ENCODE measurements at regions not wholly inside any gene's neighbourhood (a gene's known extent, or its start where the extent isn't known, plus 50 kb on each side); places are given as distances from the start of the nearest gene placed in this dataset.

DNA sequence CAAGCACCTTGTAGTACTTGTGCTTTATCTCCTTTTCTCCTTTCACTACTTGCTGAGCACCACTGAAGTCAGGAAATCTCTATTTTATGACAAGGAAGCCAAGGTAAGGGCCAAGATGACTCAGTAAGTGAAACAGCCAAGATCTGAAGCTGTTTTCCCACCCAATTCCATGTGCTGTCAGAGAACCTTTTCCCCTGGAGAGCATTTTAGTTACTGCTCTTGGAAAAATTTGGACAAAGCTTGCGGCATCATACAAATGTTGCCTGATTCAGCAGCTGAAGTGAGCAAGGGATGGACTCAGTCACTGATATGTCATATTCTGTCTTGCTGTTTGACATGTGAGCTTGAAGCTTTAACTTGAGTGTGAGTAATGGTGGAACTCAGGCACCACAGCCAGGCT lies 391.4 kb downstream of the RAB28 start:
- TF ChIP-seq, protein P1, sequence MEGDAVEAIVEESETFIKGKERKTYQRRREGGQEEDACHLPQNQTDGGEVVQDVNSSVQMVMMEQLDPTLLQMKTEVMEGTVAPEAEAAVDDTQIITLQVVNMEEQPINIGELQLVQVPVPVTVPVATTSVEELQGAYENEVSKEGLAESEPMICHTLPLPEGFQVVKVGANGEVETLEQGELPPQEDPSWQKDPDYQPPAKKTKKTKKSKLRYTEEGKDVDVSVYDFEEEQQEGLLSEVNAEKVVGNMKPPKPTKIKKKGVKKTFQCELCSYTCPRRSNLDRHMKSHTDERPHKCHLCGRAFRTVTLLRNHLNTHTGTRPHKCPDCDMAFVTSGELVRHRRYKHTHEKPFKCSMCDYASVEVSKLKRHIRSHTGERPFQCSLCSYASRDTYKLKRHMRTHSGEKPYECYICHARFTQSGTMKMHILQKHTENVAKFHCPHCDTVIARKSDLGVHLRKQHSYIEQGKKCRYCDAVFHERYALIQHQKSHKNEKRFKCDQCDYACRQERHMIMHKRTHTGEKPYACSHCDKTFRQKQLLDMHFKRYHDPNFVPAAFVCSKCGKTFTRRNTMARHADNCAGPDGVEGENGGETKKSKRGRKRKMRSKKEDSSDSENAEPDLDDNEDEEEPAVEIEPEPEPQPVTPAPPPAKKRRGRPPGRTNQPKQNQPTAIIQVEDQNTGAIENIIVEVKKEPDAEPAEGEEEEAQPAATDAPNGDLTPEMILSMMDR (IDR thresholded peaks at IDR 0.05): no peak
- TF ChIP-seq POLR2AphosphoS5 (IDR thresholded peaks at IDR 0.05): no peak
